ENCODE measurements at regions not wholly inside any gene's neighbourhood (a gene's known extent, or its start where the extent isn't known, plus 50 kb on each side); places are given as distances from the start of the nearest gene placed in this dataset.

DNA sequence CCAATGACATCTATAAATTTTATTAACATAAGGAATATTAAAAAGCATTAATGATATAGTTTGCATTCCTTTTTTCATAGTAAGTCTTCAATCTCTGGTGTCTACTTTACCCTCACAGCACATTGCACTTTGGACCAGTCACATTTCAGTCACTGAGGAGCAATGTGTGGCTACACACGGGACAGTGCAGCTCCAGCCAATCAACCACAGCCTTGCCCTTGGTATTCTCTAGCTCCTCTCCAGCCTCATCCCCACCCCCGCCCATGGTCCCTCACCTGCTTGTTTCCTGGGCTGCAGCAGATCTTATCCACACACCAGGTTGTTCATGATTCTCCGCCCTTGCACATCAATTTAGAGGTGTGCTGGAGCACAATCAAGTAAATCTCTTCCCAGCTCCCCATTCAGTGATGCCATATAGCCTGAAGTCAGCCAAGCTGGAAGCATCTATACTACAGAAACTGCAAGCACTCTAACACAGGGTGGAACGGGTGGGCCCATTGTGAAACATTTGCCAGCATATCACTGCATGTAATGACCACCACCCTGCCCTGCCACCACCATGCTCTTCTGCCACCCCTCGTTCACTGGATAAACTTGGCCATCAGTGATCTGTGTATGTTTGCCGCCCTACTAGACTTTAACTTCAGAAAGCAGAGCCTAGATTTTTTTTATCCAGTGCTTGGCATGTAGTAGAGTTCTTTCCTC lies 93.0 kb upstream of the SLC44A3 start:
- no peaks in the 10 kb centered on the region for H3K36me3 ChIP-seq
- H3K79me2 ChIP-seq (ENCODE audit: low read depth): no peaks in the 10 kb centered on the region
- TF ChIP-seq EZH2phosphoT487 (IDR thresholded peaks at IDR 0.05) (no peak), EZH2 (IDR thresholded peaks at IDR 0.05) (no peak)
- TF ChIP-seq, protein P1, sequence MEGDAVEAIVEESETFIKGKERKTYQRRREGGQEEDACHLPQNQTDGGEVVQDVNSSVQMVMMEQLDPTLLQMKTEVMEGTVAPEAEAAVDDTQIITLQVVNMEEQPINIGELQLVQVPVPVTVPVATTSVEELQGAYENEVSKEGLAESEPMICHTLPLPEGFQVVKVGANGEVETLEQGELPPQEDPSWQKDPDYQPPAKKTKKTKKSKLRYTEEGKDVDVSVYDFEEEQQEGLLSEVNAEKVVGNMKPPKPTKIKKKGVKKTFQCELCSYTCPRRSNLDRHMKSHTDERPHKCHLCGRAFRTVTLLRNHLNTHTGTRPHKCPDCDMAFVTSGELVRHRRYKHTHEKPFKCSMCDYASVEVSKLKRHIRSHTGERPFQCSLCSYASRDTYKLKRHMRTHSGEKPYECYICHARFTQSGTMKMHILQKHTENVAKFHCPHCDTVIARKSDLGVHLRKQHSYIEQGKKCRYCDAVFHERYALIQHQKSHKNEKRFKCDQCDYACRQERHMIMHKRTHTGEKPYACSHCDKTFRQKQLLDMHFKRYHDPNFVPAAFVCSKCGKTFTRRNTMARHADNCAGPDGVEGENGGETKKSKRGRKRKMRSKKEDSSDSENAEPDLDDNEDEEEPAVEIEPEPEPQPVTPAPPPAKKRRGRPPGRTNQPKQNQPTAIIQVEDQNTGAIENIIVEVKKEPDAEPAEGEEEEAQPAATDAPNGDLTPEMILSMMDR (IDR thresholded peaks at IDR 0.05): no peak
- no peak for DNase-seq (ENCODE audit: low spot score)
- no peak overlapping the region for H3K27ac ChIP-seq
- H3K4me1 Mint-ChIP-seq: no peaks in the 10 kb centered on the region
- H3K9me3 Mint-ChIP-seq: peaks cover 2% of the 10 kb centered on the region
- H4K20me1 ChIP-seq (ENCODE audit: low read depth): no peaks in the 10 kb centered on the region
- H3F3A ChIP-seq (ENCODE audit: low read depth): no peaks in the 10 kb centered on the region
- H3K27ac Mint-ChIP-seq: no peak overlapping the region
- H3K27me3 Mint-ChIP-seq (ENCODE audit: insufficient read depth, low read depth): no peaks in the 10 kb centered on the region
- no peak overlapping the region for H3K4me3 ChIP-seq
- H3K9ac ChIP-seq: no peak overlapping the region
- H3K36me3 Mint-ChIP-seq: no peaks in the 10 kb centered on the region
- H3K4me3 Mint-ChIP-seq: no peak overlapping the region
- H3K4me1 ChIP-seq: no peaks in the 10 kb centered on the region
- no peak overlapping the region for H2AFZ ChIP-seq (replicated peaks)
- H3K4me2 ChIP-seq: no peak overlapping the region
- H3K9me3 ChIP-seq (ENCODE audit: low read depth): no peaks in the 10 kb centered on the region
- H3K27me3 ChIP-seq: no peaks in the 10 kb centered on the region

DNA sequence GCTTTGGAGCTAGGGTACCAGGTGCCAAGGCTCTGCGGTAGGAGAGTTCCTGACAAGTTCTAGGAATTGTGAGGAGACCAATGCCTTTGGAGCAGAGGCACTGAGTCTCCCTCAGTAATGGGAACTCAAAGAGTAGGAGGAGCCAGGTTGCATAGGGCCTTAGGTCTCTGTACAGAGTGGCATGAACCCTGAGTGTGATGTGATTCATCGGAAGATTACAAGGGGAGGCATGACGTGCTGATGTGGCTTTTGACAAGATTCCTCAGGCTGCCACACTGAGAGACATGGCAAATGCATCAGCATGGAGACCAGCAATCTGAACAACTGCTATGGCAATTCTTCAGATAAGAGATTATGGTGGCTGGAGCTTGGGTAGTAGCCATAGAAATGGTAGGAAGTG lies 94.6 kb upstream of the SLC44A3 start:
- Histone ChIP-seq H3K9me3 (ENCODE audit: low read depth) (no peaks in the 10 kb centered on the region), H4K20me1 (ENCODE audit: low read depth) (no peaks in the 10 kb centered on the region), H3K4me1 (no peaks in the 10 kb centered on the region), H2AFZ (replicated peaks) (no peak overlapping the region), H3K27me3 (no peaks in the 10 kb centered on the region), H3K4me3 (no peak overlapping the region), H3K79me2 (ENCODE audit: low read depth) (no peaks in the 10 kb centered on the region), H3K9ac (no peak overlapping the region), H3K4me2 (no peak overlapping the region), H3F3A (ENCODE audit: low read depth) (no peaks in the 10 kb centered on the region), H3K27ac (no peak overlapping the region), H3K36me3 (no peaks in the 10 kb centered on the region)
- DNase-seq (ENCODE audit: low spot score): no peak
- H3K9me3 Mint-ChIP-seq: peaks cover 2% of the 10 kb centered on the region
- H3K36me3 Mint-ChIP-seq: no peaks in the 10 kb centered on the region
- no peaks in the 10 kb centered on the region for H3K27me3 Mint-ChIP-seq (ENCODE audit: insufficient read depth, low read depth)
- H3K27ac Mint-ChIP-seq: no peak overlapping the region
- no peak overlapping the region for H3K4me3 Mint-ChIP-seq
- TF ChIP-seq EZH2 (IDR thresholded peaks at IDR 0.05) (no peak), EZH2phosphoT487 (IDR thresholded peaks at IDR 0.05) (no peak)
- TF ChIP-seq, protein P1 (IDR thresholded peaks at IDR 0.05): no peak
- no peaks in the 10 kb centered on the region for H3K4me1 Mint-ChIP-seq

DNA sequence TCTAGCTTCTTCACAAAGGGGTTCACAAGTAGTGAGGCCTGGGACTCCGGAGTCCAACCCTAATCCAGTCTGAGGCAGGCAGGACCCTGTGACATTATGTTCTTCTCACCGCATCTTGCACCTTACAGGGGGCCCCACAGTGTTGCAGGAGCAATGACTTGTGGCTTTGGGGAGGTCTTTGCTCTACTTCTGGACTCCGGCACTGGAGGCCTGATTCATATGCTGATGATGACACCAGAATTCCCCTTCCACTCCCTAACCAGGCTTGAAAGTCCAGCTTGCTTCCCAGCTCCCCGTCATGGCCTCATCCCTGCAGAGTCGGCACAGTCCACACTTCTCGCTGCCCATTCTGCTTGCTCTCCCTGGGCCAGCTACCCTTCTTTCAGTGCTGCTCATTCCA lies 96.3 kb upstream of the SLC44A3 start:
- TF ChIP-seq, protein P1 (IDR thresholded peaks at IDR 0.05): no peak
- TF ChIP-seq EZH2phosphoT487 (IDR thresholded peaks at IDR 0.05) (no peak), EZH2 (IDR thresholded peaks at IDR 0.05) (no peak)
- no peaks in the 10 kb centered on the region for H3K36me3 ChIP-seq
- H3F3A ChIP-seq (ENCODE audit: low read depth): no peaks in the 10 kb centered on the region
- no peak overlapping the region for H3K4me3 ChIP-seq
- no peaks in the 10 kb centered on the region for H3K9me3 ChIP-seq (ENCODE audit: low read depth)
- no peak overlapping the region for H2AFZ ChIP-seq (replicated peaks)
- Mint-ChIP-seq H3K27ac (no peak overlapping the region), H3K27me3 (ENCODE audit: insufficient read depth, low read depth) (no peaks in the 10 kb centered on the region), H3K4me3 (no peak overlapping the region), H3K9me3 (no peaks in the 10 kb centered on the region), H3K36me3 (no peaks in the 10 kb centered on the region), H3K4me1 (no peaks in the 10 kb centered on the region)
- H3K9ac ChIP-seq: no peak overlapping the region
- no peak overlapping the region for H3K27ac ChIP-seq
- H3K27me3 ChIP-seq: no peaks in the 10 kb centered on the region
- H3K4me1 ChIP-seq: no peaks in the 10 kb centered on the region
- H3K4me2 ChIP-seq: no peak overlapping the region
- no peaks in the 10 kb centered on the region for H4K20me1 ChIP-seq (ENCODE audit: low read depth)
- H3K79me2 ChIP-seq (ENCODE audit: low read depth): no peaks in the 10 kb centered on the region
- DNase-seq (ENCODE audit: low spot score): no peak
